ENCODE measurements at regions not wholly inside any gene's neighbourhood (a gene's known extent, or its start where the extent isn't known, plus 50 kb on each side); places are given as distances from the start of the nearest gene placed in this dataset.

GRCh38 chr18:10365901-10366300 is 88.5 kb upstream of the APCDD1 start:
- DNase-seq = no peak

DNA sequence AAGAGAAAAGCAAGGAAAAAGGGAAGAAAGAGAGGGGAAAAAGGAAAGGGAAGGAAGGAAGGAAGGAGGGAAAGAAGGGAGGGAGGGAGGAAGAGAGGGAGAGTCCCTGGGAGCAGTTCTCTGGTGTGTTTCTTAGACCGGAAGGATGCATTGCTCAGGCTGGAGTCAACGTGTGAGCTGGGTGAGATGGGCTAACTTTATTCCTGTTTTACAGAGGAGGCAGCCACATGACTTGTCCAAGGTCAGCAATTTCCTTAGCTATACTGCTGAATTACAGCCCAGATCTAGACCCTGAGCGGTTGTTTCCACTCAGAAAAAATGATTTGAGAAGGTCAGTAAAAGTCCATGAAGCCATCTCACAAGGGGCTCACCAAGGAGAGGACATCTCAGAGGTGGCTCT is 86.6 kb upstream of the APCDD1 start:
- no peak for DNase-seq

DNA sequence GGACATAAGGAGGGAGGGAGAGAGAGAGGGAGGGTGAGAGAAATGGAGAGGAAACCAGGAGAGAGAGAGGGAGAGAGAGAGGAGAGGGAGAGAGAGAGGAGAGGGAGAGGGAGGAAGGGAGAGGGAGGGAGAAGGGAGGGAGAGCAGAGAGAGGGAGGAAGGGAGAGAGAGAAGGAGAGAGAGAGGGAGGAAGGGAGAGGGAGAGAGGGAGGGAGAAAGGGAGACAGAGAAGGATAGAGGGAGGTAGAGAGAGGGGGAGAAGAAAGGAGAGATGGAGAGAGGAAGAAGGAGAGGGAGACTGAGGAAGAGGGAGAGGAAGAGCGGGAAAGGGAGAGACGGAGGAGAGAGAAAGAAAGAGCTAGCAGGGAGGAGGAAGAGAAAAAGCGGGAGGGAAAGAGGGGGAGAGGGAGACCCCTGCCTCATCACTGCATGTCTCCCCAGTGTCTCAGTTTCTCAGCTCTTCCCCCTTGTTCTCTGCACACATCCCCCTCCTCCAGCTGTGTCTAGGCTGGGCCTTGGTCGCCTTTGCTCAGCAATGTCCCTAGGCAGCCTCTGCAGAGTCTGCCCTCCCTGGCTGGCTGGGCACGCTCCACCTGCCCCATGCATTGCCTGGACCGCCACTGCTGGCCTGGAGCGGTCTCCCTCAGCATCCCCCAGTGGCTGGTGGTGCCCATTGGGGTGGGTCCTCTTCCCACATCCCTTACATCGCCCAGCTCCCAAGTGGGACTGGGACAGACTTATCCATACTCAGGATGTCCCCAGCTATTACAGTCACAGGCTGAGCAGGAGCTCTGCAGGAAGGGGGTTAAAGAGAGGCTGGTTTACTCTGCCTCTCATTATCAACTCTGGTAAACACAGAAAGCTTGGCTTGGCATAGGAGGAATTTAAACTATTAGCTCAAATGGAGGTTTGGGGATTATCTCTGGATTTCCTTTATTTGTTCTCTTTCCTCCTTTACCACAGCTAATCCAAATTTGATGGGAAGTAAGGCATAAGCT is 85.7 kb upstream of the APCDD1 start:
- DNase-seq = no peak

GRCh38 chr18:10370716-10371115 is 83.7 kb upstream of the APCDD1 start:
- no peak for DNase-seq

DNA sequence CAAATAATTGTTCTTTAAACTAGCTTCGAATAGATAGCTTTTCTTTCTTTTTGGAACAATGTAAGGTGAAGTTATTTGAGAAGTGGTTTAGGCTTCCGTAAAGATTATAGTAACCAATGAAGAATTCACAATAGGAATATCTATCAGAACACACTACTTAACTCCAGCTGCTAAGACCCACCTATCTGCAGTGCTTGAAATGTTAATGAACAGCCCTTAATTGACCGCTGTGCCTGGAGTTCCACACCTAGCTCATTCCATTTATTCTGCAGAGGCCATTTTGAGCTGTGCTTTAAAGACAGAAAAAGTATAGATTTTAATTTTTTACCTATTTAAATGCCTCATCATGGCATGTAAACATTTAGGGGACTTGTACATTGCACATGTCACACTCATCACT is 83.3 kb upstream of the APCDD1 start:
- DNase-seq = no peak

- no peak for DNase-seq
Measured at GRCh38 chr18:10374195-10374594, 80.2 kb upstream of the APCDD1 start.

DNA sequence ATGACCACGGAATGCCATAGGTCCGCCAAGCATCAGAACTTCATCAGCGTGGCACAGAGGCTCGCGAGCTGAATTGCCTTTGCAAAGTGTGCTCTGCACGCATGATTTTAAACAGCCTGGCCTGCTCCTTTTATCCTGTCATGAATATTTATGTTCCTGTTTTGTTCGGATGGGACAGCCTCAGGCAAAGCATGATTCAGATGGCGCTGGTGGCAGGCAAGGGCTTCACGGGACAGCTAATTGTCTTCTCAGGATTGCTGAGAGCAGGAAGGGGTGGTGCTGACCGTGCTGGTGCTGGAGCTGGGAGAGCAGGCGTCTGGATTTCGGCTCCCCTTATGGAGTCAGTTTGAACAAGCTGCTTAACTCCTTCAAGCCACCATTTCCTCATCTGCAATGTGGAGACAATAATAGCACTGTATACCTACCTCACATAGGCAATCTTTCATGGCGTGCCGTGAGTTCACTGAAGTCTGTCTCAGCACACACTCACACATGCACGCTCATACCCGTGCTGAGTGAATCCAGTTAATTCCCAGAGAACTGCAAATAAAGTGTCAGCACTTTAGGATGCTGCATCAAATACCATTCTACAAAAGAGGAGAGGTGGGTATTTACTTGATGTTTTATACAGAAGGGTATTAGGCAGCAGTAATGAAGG is 79.7 kb upstream of the APCDD1 start:
- DNase-seq = peak in 1 of 2 experiments; percentile 10

GRCh38 chr18:10376731-10377130 is 77.7 kb upstream of the APCDD1 start:
- DNase-seq = no peak

DNA sequence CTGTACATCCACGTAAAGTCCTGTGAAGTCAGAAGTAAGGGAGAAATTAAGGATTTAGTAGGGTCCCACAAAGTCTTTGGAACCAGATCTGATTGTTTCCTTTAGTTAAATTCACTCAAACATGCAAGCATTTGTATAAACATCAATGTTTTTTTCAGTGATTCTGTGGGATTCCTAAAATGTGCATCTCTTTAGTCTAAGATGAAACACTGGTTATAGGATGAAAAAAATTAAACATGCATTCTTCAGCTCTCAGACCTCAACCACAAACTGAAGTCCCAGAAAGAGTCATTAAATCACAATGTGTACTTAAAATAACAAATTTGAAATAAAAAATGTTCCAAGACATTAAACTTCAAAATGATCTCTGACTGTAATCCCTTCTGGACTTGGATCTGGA is 76.5 kb upstream of the APCDD1 start:
- DNase-seq = no peak

DNA sequence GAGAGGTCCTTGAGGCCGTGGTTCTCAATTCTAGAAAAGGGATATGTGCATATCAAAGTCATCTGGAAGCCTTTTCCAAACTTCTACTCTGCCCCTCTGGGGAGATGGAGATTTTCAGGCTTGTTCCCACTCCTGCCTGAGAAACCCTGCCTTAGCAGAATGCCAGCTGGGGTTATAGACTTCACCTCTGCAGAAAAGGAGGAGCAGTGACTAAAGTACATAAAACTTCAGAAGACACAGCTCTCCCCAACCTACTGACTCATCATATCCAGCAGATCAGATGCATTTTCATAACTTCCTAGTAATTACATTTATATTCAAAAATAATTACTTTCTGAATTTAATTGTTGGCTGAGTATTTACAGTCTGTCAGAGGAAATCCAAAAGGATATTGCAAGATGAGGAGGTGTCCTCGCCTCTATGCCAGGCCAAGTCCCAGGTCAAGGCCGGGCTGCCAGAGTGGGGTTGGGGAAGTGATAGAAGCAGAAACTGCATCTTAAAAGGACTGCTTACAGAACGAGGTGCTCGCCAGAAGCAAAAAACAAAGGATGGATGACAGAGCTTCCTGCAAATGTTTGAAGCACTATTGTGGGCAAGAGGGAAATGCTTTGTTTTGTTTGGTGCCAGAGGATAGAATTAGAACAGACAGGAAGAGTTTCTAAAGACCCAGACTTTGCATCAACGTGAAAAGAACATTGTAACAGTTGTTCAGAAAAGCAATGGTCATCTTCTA is 75.6 kb upstream of the APCDD1 start:
- peak in 1 of 2 experiments; percentile 25 for DNase-seq

- peak; percentile 69 to 75 for DNase-seq
Measured at GRCh38 chr18:10379522-10379921, 74.9 kb upstream of the APCDD1 start.

DNA sequence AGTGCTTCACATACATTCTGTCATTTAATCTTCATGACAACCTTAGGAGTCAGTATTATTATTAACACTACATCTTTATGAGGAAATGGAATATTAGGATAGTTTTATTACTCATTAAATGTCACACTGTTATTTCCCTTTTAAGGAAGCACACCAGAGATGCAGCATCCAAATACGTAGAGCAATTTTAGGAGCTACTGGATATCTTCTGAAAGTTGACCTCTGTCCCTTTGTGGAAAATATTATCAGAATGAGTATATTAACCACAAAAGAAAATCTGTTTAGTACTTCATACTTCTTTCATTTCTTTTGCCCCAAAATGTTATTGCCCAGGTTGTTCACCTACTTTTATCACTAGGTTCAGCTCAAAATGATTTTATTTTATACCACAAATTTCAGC is 72.9 kb upstream of the APCDD1 start:
- DNase-seq = no peak

GRCh38 chr18:10381951-10382350 is 72.5 kb upstream of the APCDD1 start:
- DNase-seq = no peak

GRCh38 chr18:10386049-10386448 is 68.4 kb upstream of the APCDD1 start:
- DNase-seq = no peak

DNA sequence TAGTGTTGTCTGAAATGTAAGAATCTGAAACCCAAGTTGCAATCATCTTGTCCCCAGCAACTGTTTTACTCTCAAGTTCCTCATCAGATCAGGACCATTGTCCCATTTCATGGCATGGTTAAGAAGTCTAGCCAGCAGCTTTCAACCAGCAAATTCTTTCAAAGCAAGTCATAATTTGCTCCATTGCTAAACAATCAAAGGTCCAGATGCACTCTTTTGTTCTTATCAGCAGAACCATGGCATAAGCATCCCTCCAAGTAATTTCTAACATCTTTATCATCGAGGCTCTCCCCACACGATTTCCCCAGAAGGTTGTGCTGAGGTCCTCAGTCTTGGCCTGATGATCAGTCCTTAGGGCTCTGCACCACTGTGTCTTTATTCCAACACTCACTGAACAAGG is 67.5 kb upstream of the APCDD1 start:
- no peak for DNase-seq

- DNase-seq = no peak
Measured at GRCh38 chr18:10387399-10387798, 67.0 kb upstream of the APCDD1 start.

GRCh38 chr18:10388373-10388772 is 66.1 kb upstream of the APCDD1 start:
- DNase-seq = no peak

GRCh38 chr18:10391506-10391905 is 62.9 kb upstream of the APCDD1 start:
- no peak for DNase-seq

DNA sequence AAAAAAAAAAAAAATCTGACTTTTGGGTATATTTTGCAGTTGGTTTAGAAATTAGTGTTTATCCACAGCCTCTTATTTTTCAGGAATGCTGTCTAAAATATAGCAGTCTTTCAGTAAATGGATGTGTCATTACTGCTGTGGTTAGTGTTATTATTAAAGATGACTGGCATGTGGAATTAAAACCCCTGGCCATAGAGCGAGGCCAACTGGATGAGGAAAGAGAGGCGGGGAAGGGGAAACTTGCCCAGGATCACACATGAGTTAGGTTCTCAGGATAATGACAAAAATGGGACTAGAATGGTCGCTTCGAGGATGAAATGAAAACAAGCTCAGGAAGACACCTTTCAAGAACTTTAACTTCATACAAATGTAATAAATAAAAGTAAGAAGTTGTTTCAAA is 57.4 kb upstream of the APCDD1 start:
- DNase-seq = no peak

DNA sequence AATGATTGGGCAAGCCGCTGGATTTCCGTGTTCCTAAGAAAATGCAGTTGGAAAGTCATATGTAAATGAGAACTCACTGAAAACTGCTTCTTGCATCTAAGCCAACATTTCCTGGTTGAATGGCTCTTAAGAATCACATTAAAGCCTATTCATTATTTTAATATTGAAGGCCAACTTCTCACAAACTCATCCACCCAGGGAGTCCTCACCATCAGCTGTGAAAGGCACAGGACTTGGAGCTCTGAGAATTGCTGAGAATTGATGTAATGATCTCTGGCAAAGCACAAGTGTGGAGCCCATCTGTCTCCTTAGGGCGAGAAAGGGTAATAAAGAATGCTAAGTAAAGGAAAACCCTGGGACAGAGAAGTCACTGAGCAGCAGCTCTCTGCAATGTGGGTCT is 55.9 kb upstream of the APCDD1 start:
- no peak for DNase-seq

DNA sequence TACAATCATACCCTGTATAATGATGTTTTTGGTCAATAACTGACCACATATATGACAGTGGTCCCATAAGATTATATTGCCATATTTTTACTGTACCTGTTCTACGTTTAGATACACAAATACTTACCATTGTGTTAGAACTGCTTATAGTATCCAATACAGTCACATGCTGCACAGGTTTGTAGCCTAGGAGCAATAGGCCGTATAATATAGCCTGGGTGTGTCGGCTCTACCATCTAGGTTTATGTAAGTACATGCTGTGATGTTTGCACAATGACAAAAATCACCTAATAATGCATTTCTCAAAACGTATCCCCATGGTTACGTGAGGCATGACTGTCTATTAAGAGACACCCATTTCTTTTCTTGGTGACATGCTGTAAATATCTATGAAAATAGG is 55.0 kb upstream of the APCDD1 start:
- no peak for DNase-seq

DNA sequence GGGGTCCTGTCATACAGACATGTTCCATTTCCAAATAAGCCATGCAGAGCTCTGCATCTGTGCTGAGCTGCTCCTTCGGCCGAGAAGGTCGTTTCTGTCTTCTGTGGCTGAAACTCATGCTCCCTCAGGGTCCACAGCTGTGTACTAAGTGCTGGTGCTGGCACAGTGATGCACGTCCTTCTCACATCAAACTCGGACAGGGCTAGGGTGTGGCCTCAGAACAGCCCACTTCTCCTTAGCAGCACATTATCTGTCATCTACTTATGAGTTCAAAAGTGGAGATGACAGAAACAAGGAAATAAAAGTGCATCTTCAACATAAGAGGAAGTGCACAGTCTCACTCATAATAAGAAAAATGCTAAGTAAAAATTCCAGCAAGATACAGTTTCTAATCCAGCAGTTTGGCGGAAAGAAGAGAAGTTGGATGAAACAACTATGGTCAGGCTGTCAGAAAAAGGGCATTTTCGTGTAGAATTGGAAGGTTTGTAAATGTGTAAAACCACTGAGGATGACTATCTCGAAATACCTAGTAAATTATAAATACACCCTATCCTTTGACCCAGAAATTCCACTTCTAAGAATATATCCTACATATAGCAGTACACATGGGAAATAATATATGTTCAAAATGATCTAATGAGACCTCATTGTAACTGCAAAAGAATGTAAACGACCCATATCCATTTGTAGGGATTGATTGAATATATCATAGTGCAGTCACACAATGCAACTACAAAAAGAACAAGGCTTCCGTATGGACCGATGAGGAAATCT is 53.7 kb upstream of the APCDD1 start:
- no peak for DNase-seq

DNA sequence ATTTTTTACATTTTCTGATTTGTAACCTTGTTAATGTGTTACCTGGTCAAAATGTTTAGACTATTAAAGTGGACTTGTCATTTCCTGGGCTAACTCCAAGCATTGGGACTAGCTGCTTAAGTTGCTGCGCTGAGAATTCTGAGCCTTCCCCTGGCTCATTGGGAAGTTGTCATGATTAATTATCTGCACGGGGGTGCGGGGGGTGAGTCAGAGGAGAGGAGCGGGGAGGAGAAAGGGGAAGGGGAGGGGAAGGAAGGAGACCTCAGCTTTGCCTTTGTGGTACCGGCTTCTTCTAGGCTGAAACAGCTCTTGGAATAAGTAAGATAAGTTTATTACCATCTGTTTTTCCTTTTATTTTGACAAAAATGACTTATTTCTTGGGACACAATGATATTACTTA is 52.9 kb upstream of the APCDD1 start:
- DNase-seq = no peak

Measured in NCI-H526 (cell line).